SU-DHL-6 (cell line): ENCODE measurements at regions not wholly inside any gene's neighbourhood (a gene's known extent, or its start where the extent isn't known, plus 50 kb on each side); places are given as distances from the start of the nearest gene placed in this dataset.

Source experiments
- H2AFZ ChIP-seq: fragments of 200-600 bp; sonication (generic); 2 replicates; pipeline ENCODE4 v1.6.1; 2014; ENCODE audit warnings: low read depth, mild to moderate bottlenecking, moderate library complexity, mixed read lengths, antibody characterized with exemption, low read length; ENCODE audit not compliant: severe bottlenecking
- H3F3A ChIP-seq: fragments of 200-600 bp; shearing (Covaris generic); 2 replicates; pipeline ENCODE4 v1.6.0; 2016; ENCODE audit warnings: antibody characterized with exemption, mild to moderate bottlenecking; ENCODE audit not compliant: insufficient read depth
- H3K27ac ChIP-seq: fragments of 200-600 bp; sonication (generic); 2 replicates; pipeline ENCODE4 v1.5.1; 2016; ENCODE audit warnings: low read depth, mild to moderate bottlenecking, low read length, moderate library complexity, mixed read lengths
- H3K27me3 ChIP-seq: fragments of 200-600 bp; sonication (generic), shearing (Covaris generic); 2 replicates; pipeline ENCODE4 v1.6.0; 2014; ENCODE audit warnings: mild to moderate bottlenecking, low read length
- H3K36me3 ChIP-seq: fragments of 200-600 bp; sonication (generic); 2 replicates; pipeline ENCODE4 v1.6.1; 2014; ENCODE audit warnings: mild to moderate bottlenecking, low read length, mixed read lengths
- H3K4me2 ChIP-seq: fragments of 300-600, 200-600 bp; shearing (Covaris generic), sonication (generic); 2 replicates; pipeline ENCODE4 v1.6.0; 2014; ENCODE audit warnings: low read length, low read depth, mild to moderate bottlenecking; ENCODE audit not compliant: poor library complexity, severe bottlenecking
- H3K4me3 ChIP-seq: fragments of 200-600 bp; sonication (generic); 2 replicates; pipeline ENCODE4 v1.5.1; 2014; ENCODE audit warnings: antibody characterized with exemption, low read length, mild to moderate bottlenecking, mixed read lengths; ENCODE audit not compliant: insufficient read depth, poor library complexity, severe bottlenecking
- H3K79me2 ChIP-seq: fragments of 200-600 bp; sonication (generic); 2 replicates; pipeline ENCODE4 v1.6.1; 2014; ENCODE audit warnings: mild to moderate bottlenecking, low read length, moderate library complexity; ENCODE audit not compliant: insufficient read depth
- H3K9ac ChIP-seq: fragments of 200-600 bp; sonication (generic); 2 replicates; pipeline ENCODE4 v1.7.0; 2014; ENCODE audit warnings: mild to moderate bottlenecking, low read length
- H3K9me2 ChIP-seq: fragments of 200-600 bp; sonication (generic); replicated peaks from 2 replicates; pipeline ENCODE4 v1.6.1; 2014; ENCODE audit warnings: low read length; ENCODE audit not compliant: insufficient read depth
- H3K9me3 ChIP-seq: fragments of 200-600 bp; sonication (generic); 2 replicates; pipeline ENCODE4 v1.6.1; 2014; ENCODE audit warnings: low read length, mixed read lengths; ENCODE audit not compliant: insufficient read depth
- H4K20me1 ChIP-seq: fragments of 200-600 bp; sonication (generic); 2 replicates; pipeline ENCODE4 v1.6.1; 2014; ENCODE audit warnings: low read depth, mild to moderate bottlenecking, antibody characterized with exemption, low read length, moderate library complexity, mixed read lengths
- EZH2phosphoT487 ChIP-seq: fragments of 200-600 bp; sonication (generic), shearing (Covaris generic); conservative IDR thresholded peaks from 2 replicates; pipeline ENCODE4 v1.6.1; 2018; ENCODE audit warnings: mild to moderate bottlenecking, antibody characterized with exemption, low read length, moderate library complexity, mixed read lengths
- TF ChIP-seq, protein P1 (sequence below): fragments of 200-600 bp; sonication (generic); IDR thresholded peaks from one replicate; pipeline ENCODE4 v1.5.1; 2017; ENCODE audit warnings: antibody characterized with exemption, mild to moderate bottlenecking, low read length, moderate library complexity; ENCODE audit not compliant: insufficient read depth, poor library complexity, severe bottlenecking

GRCh38 chr6:16059496-16059895, 69.4 kb upstream of the MYLIP start:
- Histone ChIP-seq H3K79me2 (no peaks in the 10 kb centered on the region), H3K27ac (no peak overlapping the region), H3K9me3 (no peaks in the 10 kb centered on the region), H2AFZ (no peak overlapping the region), H3K9ac (no peak overlapping the region), H3K36me3 (no peaks in the 10 kb centered on the region), H3K4me3 (no peak overlapping the region), H3K9me2 (no peaks in the 10 kb centered on the region), H3K27me3 (no peaks in the 10 kb centered on the region), H4K20me1 (no peaks in the 10 kb centered on the region), H3F3A (no peaks in the 10 kb centered on the region), H3K4me2 (no peak overlapping the region)
- TF ChIP-seq EZH2phosphoT487, result no peak
- TF ChIP-seq, protein P1, sequence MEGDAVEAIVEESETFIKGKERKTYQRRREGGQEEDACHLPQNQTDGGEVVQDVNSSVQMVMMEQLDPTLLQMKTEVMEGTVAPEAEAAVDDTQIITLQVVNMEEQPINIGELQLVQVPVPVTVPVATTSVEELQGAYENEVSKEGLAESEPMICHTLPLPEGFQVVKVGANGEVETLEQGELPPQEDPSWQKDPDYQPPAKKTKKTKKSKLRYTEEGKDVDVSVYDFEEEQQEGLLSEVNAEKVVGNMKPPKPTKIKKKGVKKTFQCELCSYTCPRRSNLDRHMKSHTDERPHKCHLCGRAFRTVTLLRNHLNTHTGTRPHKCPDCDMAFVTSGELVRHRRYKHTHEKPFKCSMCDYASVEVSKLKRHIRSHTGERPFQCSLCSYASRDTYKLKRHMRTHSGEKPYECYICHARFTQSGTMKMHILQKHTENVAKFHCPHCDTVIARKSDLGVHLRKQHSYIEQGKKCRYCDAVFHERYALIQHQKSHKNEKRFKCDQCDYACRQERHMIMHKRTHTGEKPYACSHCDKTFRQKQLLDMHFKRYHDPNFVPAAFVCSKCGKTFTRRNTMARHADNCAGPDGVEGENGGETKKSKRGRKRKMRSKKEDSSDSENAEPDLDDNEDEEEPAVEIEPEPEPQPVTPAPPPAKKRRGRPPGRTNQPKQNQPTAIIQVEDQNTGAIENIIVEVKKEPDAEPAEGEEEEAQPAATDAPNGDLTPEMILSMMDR, result no peak

DNA sequence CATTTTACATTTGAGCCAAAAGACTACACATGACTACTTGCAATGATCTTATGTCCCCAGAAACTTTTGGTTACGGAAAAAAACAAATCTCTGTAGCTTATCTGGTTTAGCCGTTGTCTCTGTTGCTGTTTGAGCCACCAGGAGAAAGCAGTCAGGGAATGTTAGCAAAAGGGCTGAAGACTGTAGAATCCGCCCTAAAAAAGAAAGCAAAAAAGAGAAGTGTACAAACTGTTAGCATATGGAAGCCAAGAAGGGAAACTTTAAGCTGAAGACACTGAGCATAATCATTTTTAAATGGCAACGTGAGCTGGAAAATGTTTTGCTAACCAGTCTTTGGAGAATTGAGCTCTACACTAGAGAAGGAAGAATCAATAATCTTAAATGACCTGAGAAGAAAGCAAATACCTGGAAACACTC, 69.9 kb upstream of the MYLIP start:
- Histone ChIP-seq H3K27ac (no peak overlapping the region), H3K4me2 (no peak overlapping the region), H3K9me3 (no peaks in the 10 kb centered on the region), H4K20me1 (no peaks in the 10 kb centered on the region), H3F3A (no peaks in the 10 kb centered on the region), H2AFZ (no peak overlapping the region), H3K4me3 (no peak overlapping the region), H3K9me2 (no peaks in the 10 kb centered on the region), H3K9ac (no peak overlapping the region), H3K27me3 (no peaks in the 10 kb centered on the region), H3K79me2 (no peaks in the 10 kb centered on the region), H3K36me3 (no peaks in the 10 kb centered on the region)
- no peak for TF ChIP-seq EZH2phosphoT487
- TF ChIP-seq, protein P1, result no peak

DNA sequence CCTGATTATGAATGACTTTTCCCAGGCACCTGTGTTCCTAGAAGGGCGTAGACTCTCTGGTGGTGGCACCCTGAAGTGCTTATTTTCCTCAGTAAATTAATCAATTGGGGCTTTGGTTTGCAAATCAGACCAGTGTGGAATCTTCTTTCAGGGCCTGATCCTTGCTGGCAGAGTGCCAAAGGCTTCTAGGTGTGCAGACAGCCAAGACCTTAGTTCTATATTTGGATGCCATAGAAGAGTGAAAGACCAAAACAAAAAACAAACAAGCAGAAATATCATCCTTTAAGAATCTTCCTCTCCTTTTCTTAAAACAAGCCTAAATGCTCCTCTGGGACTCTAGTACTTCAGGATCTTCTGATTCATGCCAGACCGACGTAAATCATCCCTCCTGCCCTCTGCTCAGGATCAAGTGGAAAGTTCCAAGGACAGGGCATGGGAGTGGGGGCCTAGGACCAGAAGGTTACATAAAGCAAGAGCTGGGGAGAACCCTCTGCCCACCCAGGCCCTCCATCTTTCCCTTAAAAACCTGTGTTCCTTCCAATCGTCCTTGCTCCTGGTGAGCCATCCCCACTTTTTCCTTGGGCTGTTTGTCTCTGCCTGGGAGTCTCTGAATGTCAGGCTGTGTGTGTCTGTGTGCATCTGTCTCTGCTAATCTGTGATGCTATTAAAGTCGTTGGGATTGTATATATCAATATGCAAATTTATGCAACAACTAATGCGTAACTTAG, 70.5 kb upstream of the MYLIP start:
- Histone ChIP-seq H3K79me2 (no peaks in the 10 kb centered on the region), H2AFZ (no peak overlapping the region), H3K27me3 (no peaks in the 10 kb centered on the region), H3F3A (no peaks in the 10 kb centered on the region), H3K36me3 (no peaks in the 10 kb centered on the region), H3K4me2 (no peak overlapping the region), H4K20me1 (no peaks in the 10 kb centered on the region), H3K27ac (no peak overlapping the region), H3K4me3 (no peak overlapping the region), H3K9me2 (no peaks in the 10 kb centered on the region), H3K9ac (no peak overlapping the region), H3K9me3 (no peaks in the 10 kb centered on the region)
- no peak for TF ChIP-seq EZH2phosphoT487
- TF ChIP-seq, protein P1, result no peak
